ENCODE measurements at regions not wholly inside any gene's neighbourhood (a gene's known extent, or its start where the extent isn't known, plus 50 kb on each side); places are given as distances from the start of the nearest gene placed in this dataset.

DNA sequence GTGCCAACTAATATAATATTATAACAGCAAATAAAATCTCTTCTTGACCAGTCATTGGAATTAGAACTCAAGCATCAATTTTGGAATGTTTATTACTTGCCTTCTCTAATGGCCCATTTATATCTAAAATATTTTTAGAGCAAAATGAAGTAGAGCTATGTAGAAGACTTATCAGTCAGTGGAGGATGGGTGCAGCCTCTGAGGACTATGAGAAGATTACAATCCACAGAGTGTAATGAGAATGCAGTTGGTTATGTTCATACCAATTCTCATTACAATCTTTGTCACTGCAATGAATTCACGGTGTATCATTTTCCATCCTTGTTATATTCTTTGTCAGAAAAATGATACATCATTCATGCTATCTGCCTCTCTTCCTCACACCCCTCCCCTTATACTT, 878.1 kb downstream of the CENPC start:
- no peak for DNase-seq

DNA sequence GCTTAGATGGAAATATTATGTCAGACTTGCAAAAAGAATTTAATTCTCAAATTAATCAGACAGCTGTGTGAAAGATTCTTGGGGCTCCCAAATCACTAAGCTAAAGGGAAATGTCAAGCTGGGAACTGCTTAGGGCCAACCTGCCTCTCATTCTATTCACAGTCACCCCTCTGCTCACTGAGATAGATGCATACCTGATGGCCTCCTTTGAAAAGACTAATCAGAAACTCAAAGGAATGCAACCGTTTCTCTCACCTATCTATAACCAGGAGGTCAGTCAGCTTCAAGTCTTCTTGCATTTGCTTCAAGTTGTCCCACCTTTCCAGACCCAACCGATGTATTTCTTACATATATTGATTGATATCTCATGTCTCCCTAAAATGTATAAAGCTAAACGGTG, 882.7 kb downstream of the CENPC start:
- DNase-seq, result no peak

- no peak for DNase-seq
Observed at GRCh38 chr4:66658809-66659208, 886.5 kb downstream of the CENPC start.

- no peak for DNase-seq
Observed at GRCh38 chr4:66655505-66655904, 889.8 kb downstream of the CENPC start.

- no peak for DNase-seq
Observed at GRCh38 chr4:66653937-66654336, 891.4 kb downstream of the CENPC start.

DNA sequence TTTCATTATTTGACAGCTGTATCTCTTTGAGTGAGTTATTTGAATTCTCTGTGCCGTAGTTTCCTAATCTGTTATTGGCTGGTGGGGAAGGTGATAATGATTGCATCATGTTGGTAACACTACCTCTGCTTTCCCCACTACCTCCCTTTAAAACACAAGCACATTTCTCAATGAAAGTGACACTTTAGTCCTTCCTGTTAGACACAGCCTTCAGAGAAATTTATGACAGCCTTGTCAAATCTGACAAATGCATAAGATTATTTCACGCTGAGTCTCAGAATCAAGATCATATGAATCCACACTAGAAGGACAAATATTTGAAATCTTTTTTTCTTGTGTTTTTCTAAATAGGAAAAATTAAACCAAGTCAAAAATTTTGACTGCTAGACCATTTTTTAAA, 896.1 kb downstream of the CENPC start:
- DNase-seq, result no peak

DNA sequence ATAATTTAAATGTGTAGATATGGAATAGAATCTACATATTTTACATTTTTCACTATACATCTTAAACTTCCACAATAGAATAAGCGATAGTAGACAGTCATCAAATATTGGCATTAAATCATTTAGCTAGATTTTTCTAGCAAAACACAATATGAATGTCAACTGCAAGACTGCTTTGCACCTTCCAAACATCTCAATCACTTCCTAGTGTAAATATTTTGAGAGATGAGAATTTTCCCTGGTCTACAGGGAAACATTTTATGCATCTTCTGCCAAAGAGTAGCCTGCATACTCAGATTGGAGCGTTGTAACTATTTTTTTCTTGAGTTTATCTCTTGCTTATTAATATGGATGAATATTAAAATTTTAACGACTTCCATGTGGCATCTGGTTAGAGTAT, 897.4 kb downstream of the CENPC start:
- DNase-seq, result no peak

DNA sequence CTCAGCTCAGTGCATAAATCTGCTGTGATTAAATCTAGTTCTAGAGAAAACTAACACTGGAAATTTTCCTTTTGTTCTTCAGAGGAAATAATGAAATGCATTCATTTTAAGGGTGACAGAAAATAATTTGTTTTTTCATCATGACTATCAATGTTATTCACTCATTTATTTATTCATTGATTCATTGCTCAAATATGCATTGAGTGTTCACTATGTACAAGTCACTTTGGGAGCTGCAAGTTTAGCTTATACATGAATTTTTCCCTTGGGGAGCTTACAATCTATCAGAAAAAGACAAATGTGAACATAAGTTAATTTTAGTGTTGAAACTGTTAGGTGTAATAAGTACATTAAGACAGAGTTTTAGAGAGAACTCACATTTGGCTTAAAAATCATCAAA, 897.8 kb downstream of the CENPC start:
- no peak for DNase-seq

- DNase-seq, result no peak
Observed at GRCh38 chr4:66640233-66640990, 904.9 kb downstream of the CENPC start.

GRCh38 chr4:66639361-66639760, 905.9 kb downstream of the CENPC start:
- no peak for DNase-seq

GRCh38 chr4:66636349-66636748, 909.0 kb downstream of the CENPC start:
- DNase-seq, result no peak

DNA sequence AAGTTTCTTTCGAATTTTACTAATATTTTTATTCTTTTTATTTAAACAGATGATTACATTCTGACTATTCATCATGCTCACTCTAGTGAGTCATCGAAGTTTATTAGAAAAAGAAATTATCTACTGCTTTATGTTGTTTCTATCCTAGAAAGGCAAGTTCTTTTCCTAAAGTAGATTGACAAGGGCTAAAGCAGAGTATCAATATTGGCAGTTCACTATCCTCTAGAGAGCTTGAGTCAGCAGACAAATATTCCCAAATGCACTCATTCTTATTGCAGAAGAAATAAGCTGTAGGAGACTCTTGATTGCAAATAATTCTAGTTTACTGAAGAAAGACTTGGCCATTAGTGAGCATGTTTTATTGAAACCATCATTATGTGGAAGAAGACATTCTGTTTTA, 911.8 kb downstream of the CENPC start:
- DNase-seq, result no peak

GRCh38 chr4:66629927-66630326, 915.4 kb downstream of the CENPC start:
- no peak for DNase-seq

DNA sequence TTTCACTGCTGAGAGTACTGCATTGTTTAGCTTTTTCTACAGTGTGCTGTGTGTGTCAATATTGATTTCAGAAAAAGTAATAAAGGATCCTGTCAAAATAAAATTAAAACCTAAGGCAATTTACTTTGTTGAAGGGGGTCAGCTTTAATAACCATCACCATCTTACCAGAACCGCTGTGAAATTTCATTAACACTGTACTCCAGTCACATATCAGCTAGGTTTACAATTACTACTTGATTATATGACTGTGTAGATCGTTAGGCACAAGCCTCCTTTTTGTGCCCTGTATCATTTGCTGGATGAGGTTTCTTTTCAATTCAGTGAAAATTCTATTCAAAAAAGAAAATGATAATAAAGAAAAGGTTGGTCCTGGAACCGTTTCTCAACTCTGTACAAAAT, 917.2 kb downstream of the CENPC start:
- no peak for DNase-seq

GRCh38 chr4:66625480-66625879, 919.8 kb downstream of the CENPC start:
- no peak for DNase-seq

GRCh38 chr4:66613591-66613990, 931.7 kb downstream of the CENPC start:
- no peak for DNase-seq

- no peak for DNase-seq
Observed at GRCh38 chr4:66609014-66609413, 936.3 kb downstream of the CENPC start.

DNA sequence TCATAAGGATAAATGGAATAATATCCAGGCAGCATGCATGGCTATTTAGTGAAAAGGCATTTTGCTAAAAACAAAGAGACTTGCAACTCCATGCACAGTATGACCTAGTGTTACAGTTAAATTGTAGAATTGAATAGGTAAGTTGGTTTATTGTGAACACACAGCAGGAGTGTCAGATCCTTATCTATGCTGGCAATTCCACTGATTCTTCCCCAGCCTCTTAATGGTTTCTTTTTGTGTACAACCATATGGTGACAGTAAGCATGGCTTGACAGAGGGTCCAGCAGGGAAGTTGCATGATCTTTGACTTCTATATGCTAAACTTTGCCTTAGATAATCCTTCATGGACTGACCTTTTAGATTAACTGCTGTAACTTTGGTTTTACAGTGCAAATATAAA, 936.6 kb upstream of the EPHA5 start:
- no peak for DNase-seq

DNA sequence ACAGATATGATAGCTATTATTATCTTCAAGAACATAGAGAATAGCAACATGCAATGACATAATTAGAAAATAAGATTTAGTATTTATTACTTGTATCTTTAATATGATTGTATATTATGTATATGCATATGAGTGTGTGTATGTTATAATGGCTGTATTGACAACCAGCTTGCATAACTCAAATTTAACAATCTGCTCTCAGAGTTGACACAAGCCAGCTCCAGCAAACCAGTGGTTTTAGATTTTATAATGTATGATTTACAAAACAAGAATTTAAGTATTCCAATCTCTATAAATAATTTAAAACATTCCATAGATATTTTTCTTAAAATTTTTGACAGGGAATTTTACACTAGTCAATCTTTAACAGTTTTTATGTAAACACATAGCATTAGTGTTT, 935.9 kb upstream of the EPHA5 start:
- no peak for DNase-seq

- no peak for DNase-seq
Observed at GRCh38 chr4:66604192-66604591, 933.9 kb upstream of the EPHA5 start.

DNA sequence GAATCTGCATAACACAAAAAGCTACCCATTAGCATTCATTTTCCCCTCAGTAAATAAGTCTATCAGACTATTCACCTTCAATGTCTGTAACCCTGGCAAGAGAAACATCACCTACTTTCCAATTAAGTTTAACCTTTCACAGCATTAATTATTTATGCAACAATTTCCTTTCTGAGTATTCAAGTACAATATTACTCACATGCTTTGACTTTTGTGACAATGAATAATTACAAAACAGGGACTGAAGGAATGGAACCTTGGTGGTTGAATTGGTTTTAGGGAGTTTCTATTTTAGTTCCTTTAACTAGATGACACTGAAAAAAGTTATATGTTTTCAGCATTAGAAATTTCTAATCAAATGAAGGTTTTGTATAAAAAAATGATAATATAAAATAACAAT, 932.3 kb upstream of the EPHA5 start:
- DNase-seq, result no peak

GRCh38 chr4:66591968-66592367, 921.7 kb upstream of the EPHA5 start:
- DNase-seq, result peak; percentile 55

GRCh38 chr4:66590488-66591215, 920.4 kb upstream of the EPHA5 start:
- DNase-seq, result no peak

DNA sequence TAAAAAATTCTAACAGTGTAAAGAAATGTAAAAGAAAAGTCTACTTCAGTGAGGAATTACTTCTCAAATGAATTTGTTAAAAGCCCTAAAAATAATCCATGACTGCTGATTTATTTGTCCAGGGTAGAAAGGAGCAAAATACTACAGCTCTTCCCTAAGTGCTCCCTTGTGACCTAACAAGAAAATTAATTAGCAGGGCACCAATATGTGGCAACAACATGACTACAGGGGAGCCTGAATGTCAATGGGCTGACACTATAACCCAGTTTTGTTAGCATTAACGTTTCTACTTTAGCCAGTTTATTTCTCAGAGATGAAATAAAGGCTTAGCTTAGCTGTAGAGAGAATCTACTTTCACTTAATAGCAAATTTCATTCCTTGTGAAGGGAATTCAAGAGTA, 918.9 kb upstream of the EPHA5 start:
- DNase-seq, result no peak

GRCh38 chr4:66585767-66586166, 915.5 kb upstream of the EPHA5 start:
- DNase-seq, result no peak

Data from OCI-M1 (cell line).